IPS DF 6.9 (cell line): ENCODE measurements at regions not wholly inside any gene's neighbourhood (a gene's known extent, or its start where the extent isn't known, plus 50 kb on each side); places are given as distances from the start of the nearest gene placed in this dataset.

Source experiments
- DNase-seq: peaks from one replicate; pipeline ENCODE4 v3.0.0-alpha.2; 2013; ENCODE audit warnings: low read depth, low spot score
- H3K27ac ChIP-seq: one replicate; pipeline ENCODE4 v1.5.1; 2013; ENCODE audit warnings: low read length, control low read depth
- H3K27me3 ChIP-seq: 2 replicates; pipeline ENCODE4 v1.6.1; 2013; ENCODE audit warnings: mild to moderate bottlenecking, low read length; ENCODE audit not compliant: control insufficient read depth, insufficient read depth
- H3K36me3 ChIP-seq: 2 replicates; pipeline ENCODE4 v1.6.1; 2013; ENCODE audit warnings: low read length; ENCODE audit not compliant: control insufficient read depth, insufficient read depth
- H3K4me1 ChIP-seq: 2 replicates; pipeline ENCODE4 v1.6.1; 2013; ENCODE audit warnings: low read length; ENCODE audit not compliant: control insufficient read depth, insufficient read depth
- H3K4me3 ChIP-seq: 2 replicates; pipeline ENCODE4 v1.5.1; 2013; ENCODE audit warnings: mild to moderate bottlenecking, low read length
- H3K9me3 ChIP-seq: 2 replicates; pipeline ENCODE4 v1.6.1; 2013; ENCODE audit warnings: low read length, inconsistent platforms; ENCODE audit not compliant: control insufficient read depth, insufficient read depth
- WGBS: extraction: QIAGEN DNeasy Blood & Tissue Kit; methylation state at CpG from one replicate; pipeline ENCODE4 v1.1.7; 2013; ENCODE audit warnings: mixed read lengths, missing lambda C conversion rate; ENCODE audit not compliant: insufficient read length, insufficient coverage; 5-methylcytosine and 5-hydroxymethylcytosine counted together

DNA sequence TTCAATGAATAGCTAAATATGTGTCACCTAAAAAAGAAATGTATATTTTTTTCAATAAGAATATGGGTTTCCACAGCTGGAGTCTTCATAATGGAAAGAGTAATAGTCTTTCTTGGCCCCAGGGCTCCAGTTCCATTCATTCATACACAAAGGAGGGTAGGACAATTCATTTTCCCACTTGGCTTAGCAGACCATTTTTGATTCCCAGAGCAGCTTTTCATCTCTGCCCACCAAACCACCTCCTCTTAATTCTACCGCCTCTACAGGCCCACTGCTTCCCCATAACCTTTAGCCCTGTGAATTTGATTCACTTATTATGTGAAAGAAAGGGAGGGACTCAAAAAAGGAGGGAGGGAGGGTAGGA lies 129.9 kb upstream of the PAK3 start:
- no peak overlapping the region for H3K27ac ChIP-seq
- no peaks in the 10 kb centered on the region for H3K27me3 ChIP-seq
- DNase-seq, result no peak
- no peaks in the 10 kb centered on the region for H3K9me3 ChIP-seq
- peaks cover 1% of the 10 kb centered on the region for H3K4me1 ChIP-seq
- no peaks in the 10 kb centered on the region for H3K36me3 ChIP-seq
- H3K4me3 ChIP-seq, result no peak overlapping the region
- WGBS, result no CpG with 5 or more reads among the region's 1 CpG

DNA sequence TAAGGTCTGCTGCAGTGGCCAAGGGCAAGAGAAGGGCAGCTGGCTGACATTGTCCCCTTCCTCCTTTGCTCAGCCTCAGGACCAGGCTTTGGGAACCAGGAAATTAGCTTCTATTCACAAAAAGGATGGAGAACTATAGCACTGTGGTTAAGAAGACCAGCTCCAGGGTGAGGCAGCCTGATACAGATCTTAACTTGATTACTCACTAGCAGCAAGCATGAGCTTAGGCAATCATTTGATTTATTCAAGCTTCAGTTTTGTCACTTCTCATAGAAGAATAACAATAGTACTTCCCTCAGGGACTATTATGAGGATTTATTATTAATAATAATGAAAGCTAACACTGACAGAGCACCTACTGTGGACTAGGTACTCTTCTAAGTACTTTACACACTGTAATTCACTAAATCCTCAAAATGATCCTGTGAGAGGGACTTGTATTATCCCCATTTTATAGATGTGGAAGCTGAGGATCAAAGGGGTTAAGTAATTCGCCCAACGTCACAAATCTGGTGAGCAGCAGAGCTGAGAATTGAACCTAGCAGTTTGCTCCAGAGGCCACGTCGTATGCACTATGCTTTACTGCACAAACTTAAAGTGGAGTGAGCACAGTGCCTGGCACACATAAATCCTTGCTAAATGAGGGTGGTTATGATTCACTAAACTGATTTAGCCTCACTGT lies 130.4 kb upstream of the PAK3 start:
- Histone ChIP-seq H3K27me3 (no peaks in the 10 kb centered on the region), H3K9me3 (no peaks in the 10 kb centered on the region), H3K4me3 (no peak overlapping the region), H3K36me3 (no peaks in the 10 kb centered on the region), H3K27ac (no peak overlapping the region), H3K4me1 (peaks cover 1% of the 10 kb centered on the region)
- WGBS, result no CpG with 5 or more reads among the region's 4 CpGs
- DNase-seq, result no peak

DNA sequence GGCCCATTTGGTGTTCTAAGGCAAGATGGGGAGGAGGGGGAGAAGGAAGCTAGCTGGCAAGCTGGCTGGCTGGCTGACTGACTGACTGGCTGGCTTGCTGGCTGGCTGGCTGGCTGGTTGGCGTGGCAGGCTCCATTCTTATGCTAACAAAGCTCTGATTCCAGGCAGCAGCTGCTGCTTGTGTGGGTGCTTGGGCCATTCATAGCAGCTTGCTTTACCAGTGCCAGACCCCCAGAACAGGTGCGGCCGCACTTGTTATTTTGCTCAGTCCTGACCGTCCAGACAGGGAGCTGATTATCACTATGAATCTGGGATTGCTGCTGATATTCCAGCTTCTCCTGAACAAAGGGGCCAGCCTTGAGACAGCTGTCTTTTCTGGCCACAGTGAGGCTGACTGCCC lies 131.2 kb upstream of the PAK3 start:
- H3K27ac ChIP-seq, result no peak overlapping the region
- H3K9me3 ChIP-seq, result no peaks in the 10 kb centered on the region
- no peak overlapping the region for H3K4me3 ChIP-seq
- no peaks in the 10 kb centered on the region for H3K36me3 ChIP-seq
- H3K27me3 ChIP-seq, result no peaks in the 10 kb centered on the region
- no peak for DNase-seq
- no CpG with 5 or more reads among the region's 4 CpGs for WGBS
- peaks cover 1% of the 10 kb centered on the region for H3K4me1 ChIP-seq

DNA sequence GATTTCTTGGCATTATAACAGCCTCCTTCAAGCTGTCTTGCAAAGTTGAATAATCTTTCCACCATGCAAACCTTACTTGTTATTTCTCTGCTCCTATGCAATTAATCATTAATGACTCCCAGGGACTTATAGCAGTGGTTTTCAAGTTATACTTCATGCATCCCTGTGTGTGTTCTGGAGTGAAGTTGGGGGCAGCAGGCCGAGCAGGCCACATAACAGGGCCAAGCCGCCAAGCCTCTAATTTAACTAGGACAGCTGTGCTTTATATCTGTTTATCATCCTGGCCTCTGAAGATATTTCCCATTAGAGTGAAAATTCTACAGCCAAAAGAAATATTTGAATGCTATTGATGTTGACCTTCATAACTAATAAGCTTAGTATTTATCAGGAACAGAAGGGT lies 133.5 kb upstream of the PAK3 start:
- DNase-seq, result no peak
- no CpG with 5 or more reads among the region's 2 CpGs for WGBS
- Histone ChIP-seq H3K36me3 (no peaks in the 10 kb centered on the region), H3K9me3 (no peaks in the 10 kb centered on the region), H3K4me1 (peaks cover 1% of the 10 kb centered on the region), H3K4me3 (no peak overlapping the region), H3K27me3 (no peaks in the 10 kb centered on the region), H3K27ac (no peak overlapping the region)

DNA sequence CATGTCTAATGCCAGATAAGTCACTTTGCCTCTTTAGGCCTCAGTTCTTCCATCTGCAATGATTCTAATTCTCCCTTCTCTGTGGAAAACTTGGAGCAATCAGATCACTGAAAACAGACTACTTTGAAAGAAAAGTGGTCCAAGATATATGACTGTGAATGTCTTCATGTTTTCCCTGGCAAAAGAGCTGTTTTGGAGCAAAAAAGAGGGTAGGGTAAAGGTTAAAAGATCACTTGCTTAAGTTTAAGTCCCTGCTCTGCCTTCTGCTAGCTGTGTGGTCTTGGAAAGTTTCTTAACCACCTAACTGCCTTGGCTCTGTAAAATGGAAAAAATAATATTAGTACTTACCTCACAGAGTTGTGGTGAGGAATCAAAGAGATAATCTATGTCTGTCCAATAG lies 140.3 kb upstream of the PAK3 start:
- Histone ChIP-seq H3K27me3 (no peaks in the 10 kb centered on the region), H3K27ac (no peak overlapping the region), H3K9me3 (no peaks in the 10 kb centered on the region), H3K36me3 (no peaks in the 10 kb centered on the region), H3K4me3 (no peak overlapping the region), H3K4me1 (no peaks in the 10 kb centered on the region)
- no peak for DNase-seq

DNA sequence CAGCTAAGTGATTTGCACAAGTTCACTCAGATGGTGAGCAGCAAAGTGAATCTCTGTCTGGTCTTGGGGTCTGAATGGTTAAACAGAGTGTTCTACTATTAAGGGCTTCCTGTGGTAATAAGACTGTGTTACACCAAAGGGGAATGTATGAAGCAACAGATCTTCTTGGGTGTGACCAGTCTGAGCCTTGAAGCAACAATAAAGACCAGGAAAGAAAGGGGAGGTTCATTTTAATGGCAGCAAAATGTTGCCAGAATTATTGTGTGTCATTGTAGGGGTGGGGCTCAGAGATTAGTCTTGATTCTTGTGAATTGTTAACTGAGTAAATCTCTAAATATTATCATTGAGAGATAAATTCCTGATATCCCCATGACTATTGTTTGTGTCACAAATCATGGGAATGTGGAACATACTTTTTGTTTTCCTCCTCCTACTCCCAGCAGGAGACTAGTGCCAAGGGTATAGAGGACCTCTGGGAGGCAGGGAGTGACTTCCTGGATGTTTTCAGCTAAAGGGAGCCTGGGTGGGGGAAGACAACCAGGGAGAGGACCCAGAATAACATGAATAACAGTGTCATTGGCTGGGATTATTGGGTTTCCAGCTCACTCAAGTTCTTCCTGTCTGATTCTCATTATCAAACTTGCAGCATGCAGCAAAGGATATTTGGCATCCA lies 141.4 kb upstream of the PAK3 start:
- no peaks in the 10 kb centered on the region for H3K9me3 ChIP-seq
- no peak for DNase-seq
- no peaks in the 10 kb centered on the region for H3K27me3 ChIP-seq
- H3K4me3 ChIP-seq, result no peak overlapping the region
- no peaks in the 10 kb centered on the region for H3K36me3 ChIP-seq
- H3K4me1 ChIP-seq, result no peaks in the 10 kb centered on the region
- H3K27ac ChIP-seq, result no peak overlapping the region

DNA sequence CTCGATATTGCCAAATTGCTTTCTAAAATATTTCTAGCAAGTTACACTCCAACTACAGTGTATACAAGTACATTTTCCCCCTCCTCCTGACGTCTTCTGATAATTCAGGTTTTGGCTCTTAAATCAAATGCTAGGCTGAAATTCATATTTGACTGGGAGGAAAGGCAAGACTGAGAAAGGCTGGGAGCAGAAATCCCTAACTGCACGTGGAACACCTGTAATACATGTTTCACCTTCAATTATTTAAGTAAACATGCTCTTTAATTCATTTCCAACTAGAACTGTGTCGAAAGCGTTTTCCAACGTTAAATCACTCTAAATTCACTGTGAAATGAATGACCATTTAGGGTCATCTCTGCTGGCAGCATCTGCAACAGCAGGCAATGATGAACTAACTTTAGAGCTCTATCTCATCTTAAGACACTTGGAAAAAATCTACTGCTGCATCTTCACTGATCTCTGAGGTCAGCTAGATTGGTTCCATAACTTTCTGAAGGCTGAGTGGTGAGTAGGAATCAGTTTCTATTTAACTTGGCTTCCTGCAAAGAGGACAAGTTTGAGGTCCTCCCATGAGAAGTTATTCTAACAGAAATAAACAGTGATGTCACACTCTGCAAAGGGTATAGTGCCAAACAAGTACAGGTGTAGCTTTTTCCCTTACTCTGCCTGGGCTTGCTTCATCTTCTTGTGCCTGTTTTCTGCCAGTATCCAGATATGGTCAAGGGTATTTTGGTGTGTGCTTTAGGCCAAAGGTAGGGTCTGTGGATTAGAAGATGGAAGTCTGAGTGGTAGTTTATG lies 144.3 kb upstream of the PAK3 start:
- Histone ChIP-seq H3K4me3 (no peak overlapping the region), H3K27me3 (no peaks in the 10 kb centered on the region), H3K4me1 (no peaks in the 10 kb centered on the region), H3K36me3 (no peaks in the 10 kb centered on the region), H3K27ac (no peak overlapping the region), H3K9me3 (no peaks in the 10 kb centered on the region)
- no peak for DNase-seq
- no CpG with 5 or more reads among the region's 6 CpGs for WGBS

DNA sequence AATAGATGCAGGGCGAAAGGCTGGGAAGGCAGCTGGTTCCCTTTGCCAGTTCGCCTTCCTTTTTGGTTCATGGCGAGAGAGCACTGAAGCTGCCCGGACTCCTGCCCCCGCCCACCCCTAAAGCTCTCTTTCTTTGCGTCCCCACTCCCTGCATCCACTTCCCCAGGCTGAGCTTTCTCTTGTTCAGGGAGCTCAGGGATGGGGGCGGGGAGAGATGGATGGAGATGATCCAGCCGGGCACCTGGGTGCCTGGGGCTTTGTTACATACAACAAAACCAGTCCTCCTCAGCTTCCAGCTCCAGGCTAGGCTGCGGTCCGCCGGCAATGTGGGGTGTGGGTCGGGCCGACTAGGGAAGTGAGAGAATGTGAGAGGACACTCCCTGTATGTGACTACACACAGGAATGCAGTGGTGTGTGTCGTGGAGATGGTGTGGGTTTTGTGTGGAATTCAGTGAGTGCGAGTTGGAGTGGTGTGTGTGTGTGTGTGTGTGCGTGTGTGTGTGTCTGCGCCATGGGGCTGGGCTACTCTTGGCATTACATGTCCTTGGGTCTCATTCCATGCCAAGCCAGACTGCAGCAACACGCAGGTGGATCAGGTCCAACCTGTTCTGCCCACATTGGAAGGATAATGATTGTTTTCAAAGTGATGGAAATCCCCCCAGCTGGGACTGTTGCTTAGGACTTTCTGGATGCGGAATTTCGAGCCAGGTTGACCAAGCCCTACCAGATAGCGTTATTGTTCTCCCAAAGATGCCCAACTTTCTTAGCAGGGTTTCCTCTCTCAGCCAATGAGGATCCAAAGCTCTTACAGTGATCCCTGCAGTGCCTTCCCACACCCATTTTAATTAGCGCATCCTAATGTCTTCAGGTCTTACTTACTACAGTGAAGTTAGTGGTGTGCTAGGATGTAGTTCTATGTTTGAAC lies 149.4 kb upstream of the CHRDL1 start:
- Histone ChIP-seq H3K9me3 (no peaks in the 10 kb centered on the region), H3K27me3 (no peaks in the 10 kb centered on the region; the same call in 1 of the 2 replicates), H3K4me3 (peak overlapping the region; percentile 34; the same call in 1 of the 2 replicates), H3K36me3 (no peaks in the 10 kb centered on the region), H3K4me1 (no peaks in the 10 kb centered on the region), H3K27ac (no peak overlapping the region)
- no peak for DNase-seq
- no CpG with 5 or more reads among the region's 22 CpGs for WGBS

DNA sequence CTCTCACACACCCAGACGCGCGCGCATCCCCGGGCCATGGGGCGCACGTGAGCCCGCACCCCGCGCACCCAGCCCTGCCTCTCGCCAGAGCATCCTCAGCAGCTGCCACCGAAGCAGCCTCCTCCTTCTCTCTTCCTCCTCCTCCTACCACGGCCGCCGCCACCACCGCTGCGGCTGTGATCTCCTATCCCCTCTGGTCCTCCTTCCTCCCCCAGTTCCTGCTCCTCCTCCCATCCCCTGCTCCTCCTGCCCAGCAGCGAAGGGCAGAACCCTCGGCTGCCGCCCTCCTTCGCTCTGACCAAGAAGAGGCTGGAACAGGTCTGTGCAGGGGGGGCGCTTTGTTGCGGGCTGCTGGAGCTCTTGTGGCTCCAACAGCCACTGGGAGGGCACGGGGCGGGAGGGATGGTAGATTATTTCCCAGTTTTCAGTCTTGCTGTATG lies 148.7 kb upstream of the CHRDL1 start:
- no peaks in the 10 kb centered on the region for H3K4me1 ChIP-seq
- no peak for DNase-seq
- no CpG with 5 or more reads among the region's 25 CpGs for WGBS
- H3K36me3 ChIP-seq, result no peaks in the 10 kb centered on the region
- peak overlapping the region; percentile 34; the same call in 1 of the 2 replicates for H3K4me3 ChIP-seq
- no peaks in the 10 kb centered on the region for H3K9me3 ChIP-seq
- no peaks in the 10 kb centered on the region; the same call in 1 of the 2 replicates for H3K27me3 ChIP-seq
- H3K27ac ChIP-seq, result no peak overlapping the region

DNA sequence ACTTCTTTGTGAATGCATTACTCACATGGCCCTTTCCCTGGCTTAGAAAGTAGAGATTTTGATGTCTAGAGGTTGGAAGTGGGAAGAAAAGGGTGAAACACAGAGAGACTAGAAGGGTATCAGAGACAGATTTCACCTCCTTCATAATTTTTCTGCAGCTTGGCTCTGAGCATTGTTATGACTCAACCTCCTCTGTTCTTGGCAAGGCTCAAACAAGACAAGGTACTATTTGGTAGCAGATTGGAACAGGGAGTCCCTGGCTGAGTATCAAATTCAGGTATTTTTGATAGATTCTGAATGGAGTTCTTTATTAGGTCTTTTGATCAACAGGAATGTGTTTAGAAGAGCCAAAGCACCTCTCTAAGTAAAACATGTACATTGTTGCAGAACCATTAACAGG lies 146.3 kb upstream of the CHRDL1 start:
- no peak for DNase-seq
- Histone ChIP-seq H3K27me3 (no peaks in the 10 kb centered on the region; the same call in 1 of the 2 replicates), H3K36me3 (no peaks in the 10 kb centered on the region), H3K4me1 (no peaks in the 10 kb centered on the region), H3K4me3 (no peak overlapping the region), H3K27ac (no peak overlapping the region), H3K9me3 (no peaks in the 10 kb centered on the region)
